ENCODE measurements at regions not wholly inside any gene's neighbourhood (a gene's known extent, or its start where the extent isn't known, plus 50 kb on each side); places are given as distances from the start of the nearest gene placed in this dataset.

DNA sequence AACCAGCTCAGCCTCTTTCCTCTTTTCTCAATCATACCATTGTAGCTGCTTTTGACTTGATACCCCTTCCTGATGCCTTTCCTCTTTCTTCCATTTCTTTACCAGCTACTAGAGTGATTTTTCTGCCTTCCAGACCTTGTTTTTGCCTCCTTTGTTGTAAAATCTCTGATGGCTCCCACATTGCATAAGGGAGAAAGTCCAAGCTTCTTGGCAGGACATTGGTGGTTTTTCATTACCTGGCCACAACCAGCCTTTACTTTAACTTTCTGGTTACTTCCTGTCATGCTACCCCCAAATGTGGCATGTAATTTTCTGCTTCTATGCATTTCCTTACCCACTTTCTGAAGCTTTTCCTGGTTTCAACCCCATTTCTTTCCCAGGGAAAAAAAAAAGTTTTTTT, 452.5 kb downstream of the TMEM38B start:
- no peak overlapping the region for H3K27ac ChIP-seq
- no peak overlapping the region for H3K4me3 ChIP-seq (IDR thresholded peaks at IDR 0.05; ENCODE audit: insufficient read depth, low read depth, low read length)
- H3K79me2 ChIP-seq (ENCODE audit: insufficient read depth, low read depth): no peaks in the 10 kb centered on the region
- H3K4me2 ChIP-seq: no peak overlapping the region
- no peaks in the 10 kb centered on the region for H4K20me1 ChIP-seq (ENCODE audit: insufficient read depth)
- no peak overlapping the region for H3K9ac ChIP-seq
- TF ChIP-seq, protein P1, sequence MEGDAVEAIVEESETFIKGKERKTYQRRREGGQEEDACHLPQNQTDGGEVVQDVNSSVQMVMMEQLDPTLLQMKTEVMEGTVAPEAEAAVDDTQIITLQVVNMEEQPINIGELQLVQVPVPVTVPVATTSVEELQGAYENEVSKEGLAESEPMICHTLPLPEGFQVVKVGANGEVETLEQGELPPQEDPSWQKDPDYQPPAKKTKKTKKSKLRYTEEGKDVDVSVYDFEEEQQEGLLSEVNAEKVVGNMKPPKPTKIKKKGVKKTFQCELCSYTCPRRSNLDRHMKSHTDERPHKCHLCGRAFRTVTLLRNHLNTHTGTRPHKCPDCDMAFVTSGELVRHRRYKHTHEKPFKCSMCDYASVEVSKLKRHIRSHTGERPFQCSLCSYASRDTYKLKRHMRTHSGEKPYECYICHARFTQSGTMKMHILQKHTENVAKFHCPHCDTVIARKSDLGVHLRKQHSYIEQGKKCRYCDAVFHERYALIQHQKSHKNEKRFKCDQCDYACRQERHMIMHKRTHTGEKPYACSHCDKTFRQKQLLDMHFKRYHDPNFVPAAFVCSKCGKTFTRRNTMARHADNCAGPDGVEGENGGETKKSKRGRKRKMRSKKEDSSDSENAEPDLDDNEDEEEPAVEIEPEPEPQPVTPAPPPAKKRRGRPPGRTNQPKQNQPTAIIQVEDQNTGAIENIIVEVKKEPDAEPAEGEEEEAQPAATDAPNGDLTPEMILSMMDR (conservative IDR thresholded peaks at IDR 0.05; ENCODE audit: low read depth, low read length): no peak
- H3K4me1 ChIP-seq (ENCODE audit: low read depth, poor library complexity, severe bottlenecking): no peaks in the 10 kb centered on the region
- no peaks in the 10 kb centered on the region for H3K27me3 ChIP-seq (ENCODE audit: insufficient read depth, low read depth)
- no peaks in the 10 kb centered on the region for H3K36me3 ChIP-seq (ENCODE audit: insufficient read depth)
- H2AFZ ChIP-seq (ENCODE audit: low read depth): no peak overlapping the region

GRCh38 chr9:106149956-106150355, 455.6 kb downstream of the TMEM38B start:
- H3K9ac ChIP-seq: no peak overlapping the region
- H3K27ac ChIP-seq: no peak overlapping the region
- no peaks in the 10 kb centered on the region for H3K27me3 ChIP-seq (ENCODE audit: insufficient read depth, low read depth)
- H3K4me1 ChIP-seq (ENCODE audit: low read depth, poor library complexity, severe bottlenecking): no peaks in the 10 kb centered on the region
- TF ChIP-seq, protein P1 (conservative IDR thresholded peaks at IDR 0.05; ENCODE audit: low read depth, low read length): no peak
- no peaks in the 10 kb centered on the region for H3K79me2 ChIP-seq (ENCODE audit: insufficient read depth, low read depth)
- H4K20me1 ChIP-seq (ENCODE audit: insufficient read depth): no peaks in the 10 kb centered on the region
- H3K4me3 ChIP-seq (IDR thresholded peaks at IDR 0.05; ENCODE audit: insufficient read depth, low read depth, low read length): no peak overlapping the region
- H2AFZ ChIP-seq (ENCODE audit: low read depth): no peak overlapping the region
- H3K4me2 ChIP-seq: no peak overlapping the region
- no peaks in the 10 kb centered on the region for H3K36me3 ChIP-seq (ENCODE audit: insufficient read depth)

DNA sequence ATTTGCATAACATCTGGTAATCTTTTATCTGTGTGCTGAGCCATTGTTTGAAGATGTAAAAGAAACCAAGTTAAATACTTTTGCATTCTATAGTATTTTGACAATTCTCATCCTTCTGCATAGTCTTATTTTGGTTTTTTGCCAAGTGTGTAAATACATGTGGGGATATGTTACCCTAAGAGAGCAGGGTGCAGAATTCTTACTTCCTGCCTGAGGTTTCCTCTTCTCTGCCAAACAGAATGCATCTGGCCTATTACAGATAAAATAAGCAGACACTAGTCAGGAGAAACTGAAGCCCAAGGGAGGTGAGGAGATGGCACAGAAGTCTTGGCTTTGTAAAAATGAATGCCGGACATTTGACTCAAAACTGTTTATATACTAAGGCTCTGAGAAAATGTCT, 462.1 kb downstream of the TMEM38B start:
- no peaks in the 10 kb centered on the region for H3K4me1 ChIP-seq (ENCODE audit: low read depth, poor library complexity, severe bottlenecking)
- no peaks in the 10 kb centered on the region for H3K79me2 ChIP-seq (ENCODE audit: insufficient read depth, low read depth)
- H3K4me3 ChIP-seq (IDR thresholded peaks at IDR 0.05; ENCODE audit: insufficient read depth, low read depth, low read length): no peak overlapping the region
- H2AFZ ChIP-seq (ENCODE audit: low read depth): no peak overlapping the region
- H3K27ac ChIP-seq: no peak overlapping the region
- no peak overlapping the region for H3K9ac ChIP-seq
- H3K36me3 ChIP-seq (ENCODE audit: insufficient read depth): no peaks in the 10 kb centered on the region
- H3K4me2 ChIP-seq: no peak overlapping the region
- H4K20me1 ChIP-seq (ENCODE audit: insufficient read depth): no peaks in the 10 kb centered on the region
- TF ChIP-seq, protein P1 (conservative IDR thresholded peaks at IDR 0.05; ENCODE audit: low read depth, low read length): no peak
- H3K27me3 ChIP-seq (ENCODE audit: insufficient read depth, low read depth): no peaks in the 10 kb centered on the region

DNA sequence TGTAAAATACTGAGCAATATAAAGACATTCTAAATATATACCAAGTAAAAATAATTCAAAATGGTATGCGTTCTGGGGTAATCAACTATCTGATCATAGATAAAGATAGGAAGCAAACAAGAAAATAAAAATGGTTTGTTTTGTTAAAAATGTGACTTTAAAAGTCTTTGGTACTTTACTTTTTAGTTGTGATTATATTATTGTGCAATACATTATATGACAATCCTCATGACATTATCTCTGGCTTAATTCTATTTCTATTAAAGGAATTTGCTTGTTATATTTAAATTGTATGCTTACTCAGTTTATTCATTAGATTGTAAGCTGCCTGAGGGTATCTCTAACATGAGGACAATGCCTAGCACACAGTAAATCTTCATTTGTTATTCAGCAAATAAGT, 477.9 kb downstream of the TMEM38B start:
- TF ChIP-seq, protein P1 (conservative IDR thresholded peaks at IDR 0.05; ENCODE audit: low read depth, low read length): no peak
- Histone ChIP-seq H3K9ac (no peak overlapping the region), H3K27ac (no peak overlapping the region)

More for the DNA sequence above, 477.9 kb downstream of the TMEM38B start:
- Histone ChIP-seq H2AFZ (ENCODE audit: low read depth) (no peak overlapping the region), H3K4me1 (ENCODE audit: low read depth, poor library complexity, severe bottlenecking) (no peaks in the 10 kb centered on the region), H3K4me3 (IDR thresholded peaks at IDR 0.05; ENCODE audit: insufficient read depth, low read depth, low read length) (no peak overlapping the region), H3K36me3 (ENCODE audit: insufficient read depth) (no peaks in the 10 kb centered on the region), H3K4me2 (no peak overlapping the region), H3K79me2 (ENCODE audit: insufficient read depth, low read depth) (no peaks in the 10 kb centered on the region), H3K27me3 (ENCODE audit: insufficient read depth, low read depth) (no peaks in the 10 kb centered on the region), H4K20me1 (ENCODE audit: insufficient read depth) (no peaks in the 10 kb centered on the region)

All from KMS-11 (cell line).